ENCODE measurements at regions not wholly inside any gene's neighbourhood (a gene's known extent, or its start where the extent isn't known, plus 50 kb on each side); places are given as distances from the start of the nearest gene placed in this dataset.
A peak's percentile ranks its signal among the peaks of the same experiment; 100 is the strongest.

- no peak for TF ChIP-seq CTCF (IDR thresholded peaks at IDR 0.05; ENCODE audit: borderline replicate concordance)
- peaks cover 10% of the 10 kb centered on the region for H3K4me1 ChIP-seq
- no peaks in the 10 kb centered on the region for H3K9me3 ChIP-seq (replicated peaks)
- intact Hi-C loops (cut with micrococcal nuclease): no loop called here
- no peak overlapping the region for H3K27ac ChIP-seq (replicated peaks)
- H3K27me3 ChIP-seq (ENCODE audit: low read depth): no peaks in the 10 kb centered on the region
- DNase-seq: no peak
- no peak overlapping the region for H3K4me3 ChIP-seq
- no peaks in the 10 kb centered on the region for H3K36me3 ChIP-seq
Observed at GRCh38 chr11:15539645-15540044, 424.9 kb downstream of the INSC start.

- Histone ChIP-seq H3K4me1 (no peaks in the 10 kb centered on the region), H3K27ac (replicated peaks) (no peak overlapping the region), H3K4me3 (no peak overlapping the region), H3K36me3 (no peaks in the 10 kb centered on the region), H3K9me3 (replicated peaks) (no peaks in the 10 kb centered on the region), H3K27me3 (ENCODE audit: low read depth) (no peaks in the 10 kb centered on the region)
- intact Hi-C loops (cut with micrococcal nuclease): no loop called here
- no peak for TF ChIP-seq CTCF (IDR thresholded peaks at IDR 0.05; ENCODE audit: borderline replicate concordance)
- no peak for DNase-seq
Observed at GRCh38 chr11:15541079-15541478, 426.4 kb downstream of the INSC start.

- no peak overlapping the region for H3K27ac ChIP-seq (replicated peaks)
- no peaks in the 10 kb centered on the region for H3K36me3 ChIP-seq
- intact Hi-C loops (cut with micrococcal nuclease): no loop called here
- H3K4me3 ChIP-seq: no peak overlapping the region
- no peaks in the 10 kb centered on the region for H3K27me3 ChIP-seq (ENCODE audit: low read depth)
- no peak for DNase-seq
- no peaks in the 10 kb centered on the region for H3K4me1 ChIP-seq
- H3K9me3 ChIP-seq (replicated peaks): no peaks in the 10 kb centered on the region
- no peak for TF ChIP-seq CTCF (IDR thresholded peaks at IDR 0.05; ENCODE audit: borderline replicate concordance)
Observed at GRCh38 chr11:15544353-15544752, 429.6 kb downstream of the INSC start.

- intact Hi-C loops (cut with micrococcal nuclease): no loop called here
- H3K4me3 ChIP-seq: no peak overlapping the region
- TF ChIP-seq CTCF (IDR thresholded peaks at IDR 0.05; ENCODE audit: borderline replicate concordance): no peak
Observed at GRCh38 chr11:15547685-15548084, 433.0 kb downstream of the INSC start.

GRCh38 chr11:15551901-15552851 is 437.5 kb downstream of the INSC start:
- no peak overlapping the region for H3K4me3 ChIP-seq
- peak overlapping the region; percentile 27 for H3K27ac ChIP-seq (replicated peaks)
- TF ChIP-seq CTCF (IDR thresholded peaks at IDR 0.05; ENCODE audit: borderline replicate concordance): no peak
- H3K4me1 ChIP-seq: peaks cover 6% of the 10 kb centered on the region
- no peaks in the 10 kb centered on the region for H3K36me3 ChIP-seq
- H3K9me3 ChIP-seq (replicated peaks): no peaks in the 10 kb centered on the region
- H3K27me3 ChIP-seq (ENCODE audit: low read depth): no peaks in the 10 kb centered on the region
- intact Hi-C loops (cut with micrococcal nuclease): no loop called here
- DNase-seq: no peak

More at GRCh38 chr11:15547685-15548084, 433.0 kb downstream of the INSC start:
- Histone ChIP-seq H3K27me3 (ENCODE audit: low read depth) (no peaks in the 10 kb centered on the region), H3K4me1 (peaks cover 6% of the 10 kb centered on the region), H3K36me3 (no peaks in the 10 kb centered on the region), H3K27ac (replicated peaks) (no peak overlapping the region), H3K9me3 (replicated peaks) (no peaks in the 10 kb centered on the region)
- no peak for DNase-seq
